HG03196 (cell line): ENCODE measurements at regions not wholly inside any gene's neighbourhood (a gene's known extent, or its start where the extent isn't known, plus 50 kb on each side); places are given as distances from the start of the nearest gene placed in this dataset.
A peak's percentile ranks its signal among the peaks of the same experiment; 100 is the strongest.

Experiments used
- ATAC-seq: cut with Tn5 transposase; IDR thresholded peaks from one replicate; pipeline ENCODE4 v1.9.1; 2021; ENCODE audit not compliant: unreplicated experiment

DNA sequence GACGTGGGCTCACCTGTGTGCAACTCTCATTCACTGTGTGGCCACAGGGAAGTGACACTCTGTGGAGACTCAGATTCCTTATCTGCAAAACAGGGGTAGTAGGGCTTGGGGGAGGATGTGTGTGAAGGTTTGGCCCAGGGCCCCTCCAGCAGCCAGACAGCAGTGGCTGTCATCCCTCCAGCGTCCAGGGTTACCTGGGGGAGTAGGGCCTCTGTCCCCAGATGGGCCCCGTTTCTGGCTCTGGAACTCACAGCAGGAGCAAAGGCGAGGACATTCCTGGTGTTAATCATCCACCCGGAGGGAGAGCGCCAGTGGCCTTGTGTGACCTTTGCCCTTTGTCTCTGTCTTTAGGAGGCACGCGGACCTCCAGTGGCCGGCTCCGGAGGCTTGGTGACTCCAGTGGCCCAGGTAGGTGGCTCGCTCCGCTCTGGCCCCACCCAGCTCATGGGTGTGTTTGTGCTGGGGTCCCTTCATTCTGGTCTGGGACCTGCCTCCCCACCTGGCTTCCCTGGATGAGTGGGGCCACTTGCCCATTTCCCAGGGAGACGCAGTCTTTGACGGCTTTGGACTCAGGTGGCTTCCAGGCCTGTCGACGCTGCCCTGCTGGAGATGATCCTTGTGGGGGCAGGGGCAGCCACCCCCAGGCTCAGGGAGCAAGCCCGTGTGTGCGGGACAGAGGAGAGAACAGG is 166.2 kb downstream of the SEC14L1 start:
- no peak for ATAC-seq

- no peak for ATAC-seq
Measured at GRCh38 chr17:77307479-77308198, 166.9 kb downstream of the SEC14L1 start.

- ATAC-seq: no peak
Measured at GRCh38 chr17:77308861-77309726, 168.3 kb downstream of the SEC14L1 start.

GRCh38 chr17:77310336-77310735 is 169.6 kb downstream of the SEC14L1 start:
- no peak for ATAC-seq

GRCh38 chr17:77311371-77311981 is 170.7 kb downstream of the SEC14L1 start:
- ATAC-seq: no peak

- ATAC-seq: no peak
Measured at GRCh38 chr17:77312061-77312701, 171.4 kb downstream of the SEC14L1 start.

DNA sequence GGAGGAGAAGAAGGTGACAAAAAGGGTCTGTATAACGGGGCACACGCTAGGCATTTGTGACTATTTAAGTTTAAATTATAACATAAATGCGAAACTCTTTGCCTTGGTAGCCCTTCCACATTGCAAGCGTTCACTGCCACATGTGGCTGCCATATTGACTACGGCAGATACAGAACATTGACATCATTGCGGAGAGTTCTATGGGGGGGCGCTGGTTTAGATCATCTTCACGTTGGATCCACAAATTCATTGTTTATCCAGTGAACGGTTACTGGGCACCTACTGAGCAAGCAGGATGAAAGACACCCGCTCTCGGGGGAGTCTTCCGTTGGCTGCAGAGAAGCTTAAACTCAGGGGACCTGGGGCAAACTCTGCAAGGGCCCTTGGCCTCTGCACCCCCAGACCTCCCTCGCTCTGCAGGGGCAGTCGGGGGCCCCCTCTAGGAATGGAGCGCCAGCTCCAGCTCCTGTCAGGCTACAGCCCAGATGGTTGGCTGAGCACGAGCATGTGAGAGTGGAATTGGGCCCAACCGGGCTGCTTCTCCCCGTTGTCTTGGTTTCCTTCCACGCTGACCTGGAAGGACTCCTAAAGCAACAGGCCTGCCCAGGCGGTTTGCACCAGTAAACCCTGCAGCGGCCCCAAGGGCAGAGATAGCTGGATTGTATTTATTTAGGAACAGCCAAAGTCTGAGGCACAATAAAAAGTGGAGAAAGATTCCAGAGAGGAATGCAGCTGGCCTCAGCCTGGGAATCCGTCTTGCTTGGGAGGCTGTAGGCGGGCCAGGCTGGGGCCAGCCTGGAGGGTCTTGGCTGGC is 172.2 kb downstream of the SEC14L1 start:
- ATAC-seq: no peak

- ATAC-seq: no peak
Measured at GRCh38 chr17:77313831-77314230, 173.1 kb downstream of the SEC14L1 start.

DNA sequence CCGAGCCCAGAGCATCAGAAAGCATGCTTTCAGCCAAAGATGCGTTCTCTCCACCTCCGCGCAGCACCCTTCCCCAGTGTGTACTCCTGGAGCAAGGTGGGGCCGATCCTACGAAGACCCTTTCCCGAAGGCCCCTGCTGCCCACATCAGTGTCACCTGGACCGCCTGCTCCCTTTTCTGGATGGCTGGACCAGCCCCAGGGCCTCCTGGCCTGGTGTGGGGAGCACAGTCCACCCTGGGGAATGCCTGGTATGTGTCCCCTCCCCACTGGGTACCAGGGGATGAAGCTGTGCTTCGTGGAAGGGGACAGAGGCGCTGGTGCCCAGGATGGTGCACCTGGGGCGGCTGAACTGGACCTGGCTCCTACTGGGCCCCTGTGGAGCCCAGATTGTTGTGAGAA is 173.8 kb downstream of the SEC14L1 start:
- no peak for ATAC-seq

DNA sequence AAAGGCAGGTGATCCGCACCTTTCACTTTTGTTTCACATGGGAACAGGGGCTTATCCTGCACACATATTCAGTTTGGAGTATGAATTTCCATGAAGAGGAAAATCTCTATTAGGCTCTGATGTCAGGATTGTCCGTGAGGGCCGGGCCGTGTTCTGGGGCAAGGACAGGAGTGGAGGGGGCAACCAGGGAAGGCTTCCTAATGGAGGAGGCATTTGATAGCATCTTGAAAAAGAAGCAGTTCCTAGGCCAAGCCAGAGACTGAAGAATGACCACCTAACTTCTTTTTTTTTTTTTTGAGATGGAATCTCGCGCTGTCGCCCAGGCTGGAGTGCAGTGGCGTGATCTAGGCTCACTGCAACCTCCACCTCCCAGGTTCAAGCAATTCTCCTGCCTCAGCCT is 174.2 kb downstream of the SEC14L1 start:
- no peak for ATAC-seq

GRCh38 chr17:77315551-77316190 is 174.9 kb downstream of the SEC14L1 start:
- ATAC-seq: no peak

GRCh38 chr17:77316191-77316641 is 175.4 kb downstream of the SEC14L1 start:
- ATAC-seq: no peak

DNA sequence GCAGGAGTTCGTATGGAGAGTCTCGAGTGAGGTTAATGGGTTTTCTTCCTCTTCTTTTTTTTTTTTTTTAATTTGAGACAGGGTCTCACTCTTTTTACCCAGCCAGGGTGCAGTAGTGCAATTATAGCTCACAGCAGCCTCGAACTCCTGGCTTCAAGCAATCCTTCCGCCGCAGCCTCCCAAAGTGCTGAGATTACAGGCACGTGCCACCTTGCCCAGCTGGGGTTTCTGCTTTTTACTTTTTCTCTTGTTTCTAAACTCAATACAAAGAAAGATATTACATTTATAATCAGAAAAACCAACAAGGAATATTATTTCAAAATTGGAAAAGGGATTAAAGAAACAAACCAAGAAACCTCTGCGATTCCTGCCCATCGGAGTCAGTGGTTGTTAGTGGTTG is 175.9 kb downstream of the SEC14L1 start:
- no peak for ATAC-seq

DNA sequence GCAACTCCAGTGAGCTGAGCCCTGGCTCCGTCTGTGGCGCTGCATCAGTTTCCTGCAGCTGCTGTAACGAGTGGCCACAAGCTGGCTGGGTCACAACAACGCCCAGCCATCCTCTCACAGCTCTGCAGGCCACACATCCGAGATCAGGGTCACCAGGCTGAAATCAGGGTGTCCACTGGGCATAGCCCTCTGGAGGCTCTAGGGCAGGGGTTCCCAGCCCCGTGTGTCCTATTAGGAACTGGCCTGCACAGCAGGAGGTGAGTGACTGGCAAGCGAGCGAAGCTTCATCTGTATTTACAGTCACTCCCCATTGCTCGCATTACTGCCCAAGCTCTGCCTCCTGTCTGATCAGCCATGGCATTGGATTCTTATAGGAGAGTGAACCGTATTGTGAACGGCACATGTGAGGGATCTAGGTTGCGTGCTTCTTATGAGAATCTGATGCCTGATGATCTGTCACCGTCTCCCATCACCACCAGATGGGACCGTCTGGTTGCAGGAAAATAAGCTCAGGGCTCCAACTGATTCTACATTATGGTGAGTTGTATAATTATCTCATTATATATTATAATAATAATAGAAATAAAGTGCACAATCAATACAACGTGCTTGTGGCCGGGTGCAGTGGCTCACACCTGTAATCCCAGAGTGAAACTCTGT is 176.5 kb downstream of the SEC14L1 start:
- ATAC-seq: no peak

- no peak for ATAC-seq
Measured at GRCh38 chr17:77318021-77318420, 177.3 kb downstream of the SEC14L1 start.

DNA sequence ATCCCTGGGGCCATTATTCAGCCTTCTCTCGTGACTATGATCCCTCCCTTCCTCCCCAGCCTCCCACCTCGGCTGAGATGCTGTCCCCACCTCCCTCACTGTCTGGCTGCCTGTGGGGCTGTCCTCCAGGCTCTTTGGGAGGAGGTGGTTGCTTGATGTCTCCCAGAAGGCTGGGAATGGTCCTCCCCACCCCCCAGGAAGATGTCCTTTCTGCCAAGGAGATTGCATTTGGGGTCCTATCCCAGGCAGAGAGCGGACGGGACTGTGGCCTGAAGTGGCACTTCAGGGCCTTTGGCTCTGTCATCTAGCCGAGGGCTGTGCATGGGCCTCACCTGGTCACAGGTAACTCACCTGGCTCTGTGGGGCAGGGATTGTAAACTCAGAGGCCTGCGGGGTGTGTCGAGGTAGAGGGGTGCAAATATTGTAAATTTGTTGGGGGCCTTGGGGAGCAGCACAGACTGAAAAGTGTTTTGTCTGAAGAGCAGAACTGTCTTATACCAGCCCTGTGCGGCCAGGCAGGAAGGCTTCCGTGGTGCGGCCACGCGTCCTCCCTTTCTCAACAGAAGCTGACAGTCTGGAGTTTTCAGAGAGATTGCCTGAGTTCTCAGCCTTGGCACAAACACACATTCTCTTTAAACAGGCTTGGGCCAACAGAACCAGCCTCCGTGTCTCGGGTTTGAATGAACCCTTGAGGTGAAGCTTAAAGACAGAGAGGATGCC is 177.9 kb downstream of the SEC14L1 start:
- no peak for ATAC-seq

GRCh38 chr17:77319211-77320043 is 178.7 kb downstream of the SEC14L1 start:
- ATAC-seq: peak; percentile 36
